ENCODE measurements at regions not wholly inside any gene's neighbourhood (a gene's known extent, or its start where the extent isn't known, plus 50 kb on each side); places are given as distances from the start of the nearest gene placed in this dataset.

DNA sequence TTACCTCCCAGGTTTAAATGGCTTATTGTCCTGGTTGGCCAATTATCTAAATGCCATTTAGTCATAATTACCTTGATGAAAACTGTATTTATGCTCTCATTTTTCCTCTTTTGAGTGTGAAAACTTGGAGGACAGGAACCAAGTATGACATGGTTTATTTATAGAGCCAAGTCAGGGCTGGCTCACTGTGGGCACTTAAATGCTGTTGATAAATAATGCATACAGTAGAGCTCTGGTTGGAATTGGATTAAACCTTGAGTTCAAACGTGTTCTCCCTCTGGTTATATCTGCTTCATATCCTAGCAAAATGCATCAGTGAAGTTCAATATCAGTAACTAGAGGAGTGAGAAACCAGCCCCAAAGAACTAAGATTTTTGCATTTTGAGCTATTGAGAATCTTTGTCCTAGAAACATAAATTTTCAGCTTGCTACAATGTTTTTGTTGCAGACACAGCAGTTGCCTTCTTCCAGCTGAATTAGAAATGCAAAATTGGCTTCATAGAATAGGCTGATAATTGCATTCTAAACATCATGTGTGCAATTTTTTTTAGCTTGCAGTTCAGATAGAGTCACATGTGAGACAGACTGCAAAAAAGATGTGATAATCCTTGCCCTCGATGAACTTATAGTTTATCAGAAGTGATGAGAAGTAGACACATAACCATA is 255.8 kb downstream of the BTBD3 start:
- H3K36me3 Mint-ChIP-seq = peaks cover 2% of the 10 kb centered on the region
- no peaks in the 10 kb centered on the region for H3K4me1 Mint-ChIP-seq

GRCh38 chr20:12175538-12175937 is 257.8 kb downstream of the BTBD3 start:
- Mint-ChIP-seq H3K9me3 (peaks cover 15% of the 10 kb centered on the region), H3K27me3 (no peaks in the 10 kb centered on the region), H3K27ac (no peak overlapping the region), H3K36me3 (peaks cover 2% of the 10 kb centered on the region), H3K4me3 (no peak overlapping the region), H3K4me1 (no peaks in the 10 kb centered on the region)

More for the DNA sequence above, 255.8 kb downstream of the BTBD3 start:
- no peaks in the 10 kb centered on the region for H3K27me3 Mint-ChIP-seq
- no peak overlapping the region for H3K4me3 Mint-ChIP-seq
- no peak overlapping the region for H3K27ac Mint-ChIP-seq
- peaks cover 20% of the 10 kb centered on the region for H3K9me3 Mint-ChIP-seq

- no peaks in the 10 kb centered on the region for H3K36me3 Mint-ChIP-seq
- no peak overlapping the region for H3K4me3 Mint-ChIP-seq
- no peaks in the 10 kb centered on the region for H3K27me3 Mint-ChIP-seq
- peaks cover 10% of the 10 kb centered on the region for H3K9me3 Mint-ChIP-seq
- no peaks in the 10 kb centered on the region for H3K4me1 Mint-ChIP-seq
- H3K27ac Mint-ChIP-seq = no peak overlapping the region
These were observed 260.1 kb downstream of the BTBD3 start for GRCh38 chr20:12177657-12178293.

DNA sequence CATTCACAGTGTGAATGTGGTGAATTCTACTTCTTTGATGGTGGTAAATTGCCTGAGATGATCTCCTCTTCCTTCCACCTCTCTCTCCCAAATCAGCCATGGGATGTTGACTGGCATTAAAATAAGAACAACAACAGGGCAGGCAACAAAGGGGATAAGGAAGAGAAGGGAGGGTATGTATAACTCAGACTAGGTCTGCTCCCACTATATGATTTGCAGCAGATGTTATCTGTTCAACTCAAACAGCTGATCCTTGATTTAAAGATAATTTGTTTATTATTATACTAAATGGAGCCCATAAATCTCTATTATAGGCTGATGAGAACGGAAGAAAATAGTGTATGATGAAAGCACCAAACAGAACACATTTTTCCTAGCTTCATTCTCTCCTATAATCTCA is 262.0 kb downstream of the BTBD3 start:
- Mint-ChIP-seq H3K4me3 (no peak overlapping the region), H3K9me3 (peaks cover 13% of the 10 kb centered on the region), H3K36me3 (no peaks in the 10 kb centered on the region), H3K27me3 (no peaks in the 10 kb centered on the region), H3K4me1 (no peaks in the 10 kb centered on the region), H3K27ac (no peak overlapping the region)

GRCh38 chr20:12180107-12180661 is 262.5 kb downstream of the BTBD3 start:
- Mint-ChIP-seq H3K9me3 (peaks cover 9% of the 10 kb centered on the region), H3K27ac (no peak overlapping the region), H3K4me1 (no peaks in the 10 kb centered on the region), H3K27me3 (no peaks in the 10 kb centered on the region), H3K4me3 (no peak overlapping the region), H3K36me3 (no peaks in the 10 kb centered on the region)

DNA sequence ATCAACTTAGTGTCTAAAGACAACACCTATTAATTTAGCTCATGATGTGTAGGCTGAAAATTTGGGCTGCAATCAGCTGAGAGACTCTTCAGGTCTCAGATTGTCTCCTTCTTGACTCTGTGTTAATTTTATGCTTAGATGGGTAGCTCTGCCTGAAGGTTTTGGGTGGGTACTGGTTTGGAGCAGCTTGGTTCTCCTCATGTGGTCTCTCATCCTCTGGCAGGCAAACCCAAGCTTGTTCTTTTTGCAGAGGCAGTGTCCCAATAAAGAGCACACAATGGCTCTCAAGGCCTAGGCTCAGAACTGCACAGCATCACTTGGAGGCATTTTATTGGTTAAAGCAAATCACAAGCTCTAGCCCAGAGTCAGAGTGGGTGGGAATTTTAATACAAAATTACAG is 280.6 kb downstream of the BTBD3 start:
- Mint-ChIP-seq H3K27me3 (no peaks in the 10 kb centered on the region), H3K36me3 (no peaks in the 10 kb centered on the region), H3K4me3 (no peak overlapping the region), H3K4me1 (no peaks in the 10 kb centered on the region), H3K27ac (no peak overlapping the region), H3K9me3 (no peaks in the 10 kb centered on the region)

DNA sequence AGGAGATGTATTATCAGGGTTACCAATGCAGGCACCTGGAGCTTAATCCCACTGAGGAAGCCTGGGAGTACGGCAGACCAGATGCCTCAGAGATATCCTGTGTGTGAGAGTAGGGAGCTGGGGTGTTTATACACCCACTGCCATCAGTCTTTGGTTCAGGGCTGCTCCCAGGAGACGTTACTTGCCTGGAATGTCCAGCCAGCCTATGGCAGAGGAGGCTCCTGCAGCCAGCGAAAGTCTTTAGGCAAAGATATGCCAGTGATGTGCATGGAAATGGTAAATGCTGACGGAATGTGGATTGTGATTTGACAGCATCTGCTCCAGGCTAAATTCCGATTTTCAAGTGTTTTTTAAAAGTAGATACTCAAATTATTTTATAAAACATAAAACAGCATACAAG is 282.0 kb downstream of the BTBD3 start:
- Mint-ChIP-seq H3K36me3 (no peaks in the 10 kb centered on the region), H3K27me3 (no peaks in the 10 kb centered on the region), H3K27ac (no peak overlapping the region), H3K4me1 (no peaks in the 10 kb centered on the region), H3K4me3 (no peak overlapping the region), H3K9me3 (no peaks in the 10 kb centered on the region)

DNA sequence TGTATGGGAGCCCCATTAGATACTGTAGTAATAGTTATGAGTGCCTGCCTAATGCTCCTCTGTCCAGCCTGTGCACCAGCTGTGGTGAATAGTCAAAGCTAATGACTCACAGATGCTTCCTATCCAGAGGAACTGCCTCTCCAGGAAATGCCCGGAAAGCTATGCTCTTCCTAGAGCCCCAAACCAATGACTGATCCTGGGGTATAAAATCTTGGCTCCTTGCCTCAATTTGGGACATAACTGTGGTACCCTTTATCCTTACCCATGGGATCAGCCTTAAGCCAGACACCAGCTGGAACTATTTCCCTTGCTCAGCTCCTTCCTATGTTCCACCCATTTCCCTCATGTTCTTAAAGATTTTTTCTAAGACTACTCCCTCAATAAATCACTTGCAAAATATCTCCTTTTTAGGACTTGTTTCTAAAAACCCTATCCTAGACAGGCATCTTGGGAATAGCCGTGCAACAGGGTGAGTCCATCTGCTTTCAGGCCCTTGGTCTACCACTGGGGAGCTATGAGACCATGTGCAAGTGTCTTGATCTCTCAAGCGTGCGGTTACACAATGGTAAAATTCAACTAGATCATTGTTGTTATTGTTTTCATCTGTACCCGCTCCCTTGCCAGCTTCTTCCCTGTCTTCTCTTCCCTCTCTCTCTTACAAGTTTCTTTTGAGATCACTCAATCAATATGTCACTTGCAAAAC is 283.7 kb downstream of the BTBD3 start:
- no peaks in the 10 kb centered on the region for H3K36me3 Mint-ChIP-seq
- H3K4me3 Mint-ChIP-seq = no peak overlapping the region

DNA sequence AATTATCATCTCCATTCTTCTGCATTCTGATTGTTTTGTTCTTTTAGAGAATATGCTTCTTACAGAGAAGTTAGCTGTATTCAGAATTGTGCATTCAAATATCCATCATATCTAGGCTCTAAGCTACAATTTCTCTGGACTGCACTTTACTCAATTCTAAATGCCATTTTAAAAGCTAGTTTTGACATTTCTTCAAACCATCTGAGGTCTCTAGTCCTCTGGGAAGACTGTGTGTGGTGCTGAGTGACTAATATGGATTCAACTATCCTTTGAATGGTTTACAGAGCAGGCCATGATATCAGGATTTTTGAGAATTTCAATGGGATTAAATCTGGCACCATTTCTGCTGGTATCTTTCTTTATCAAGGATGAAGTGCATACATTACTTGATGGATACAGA is 285.7 kb downstream of the BTBD3 start:
- Mint-ChIP-seq H3K27me3 (no peaks in the 10 kb centered on the region), H3K36me3 (no peaks in the 10 kb centered on the region), H3K4me3 (no peak overlapping the region), H3K27ac (no peak overlapping the region), H3K9me3 (peaks cover 4% of the 10 kb centered on the region), H3K4me1 (no peaks in the 10 kb centered on the region)

More for the DNA sequence above, 283.7 kb downstream of the BTBD3 start:
- no peak overlapping the region for H3K27ac Mint-ChIP-seq
- peaks cover 4% of the 10 kb centered on the region for H3K9me3 Mint-ChIP-seq
- no peaks in the 10 kb centered on the region for H3K4me1 Mint-ChIP-seq
- H3K27me3 Mint-ChIP-seq = no peaks in the 10 kb centered on the region

GRCh38 chr20:12203981-12204380 is 286.3 kb downstream of the BTBD3 start:
- H3K9me3 Mint-ChIP-seq = peaks cover 4% of the 10 kb centered on the region
- no peak overlapping the region for H3K4me3 Mint-ChIP-seq
- no peak overlapping the region for H3K27ac Mint-ChIP-seq
- no peaks in the 10 kb centered on the region for H3K27me3 Mint-ChIP-seq
- H3K36me3 Mint-ChIP-seq = no peaks in the 10 kb centered on the region
- H3K4me1 Mint-ChIP-seq = no peaks in the 10 kb centered on the region

GRCh38 chr20:12207875-12208274 is 290.2 kb downstream of the BTBD3 start:
- Mint-ChIP-seq H3K27ac (no peak overlapping the region), H3K27me3 (no peaks in the 10 kb centered on the region), H3K4me3 (no peak overlapping the region), H3K36me3 (no peaks in the 10 kb centered on the region), H3K9me3 (peaks cover 4% of the 10 kb centered on the region), H3K4me1 (no peaks in the 10 kb centered on the region)

DNA sequence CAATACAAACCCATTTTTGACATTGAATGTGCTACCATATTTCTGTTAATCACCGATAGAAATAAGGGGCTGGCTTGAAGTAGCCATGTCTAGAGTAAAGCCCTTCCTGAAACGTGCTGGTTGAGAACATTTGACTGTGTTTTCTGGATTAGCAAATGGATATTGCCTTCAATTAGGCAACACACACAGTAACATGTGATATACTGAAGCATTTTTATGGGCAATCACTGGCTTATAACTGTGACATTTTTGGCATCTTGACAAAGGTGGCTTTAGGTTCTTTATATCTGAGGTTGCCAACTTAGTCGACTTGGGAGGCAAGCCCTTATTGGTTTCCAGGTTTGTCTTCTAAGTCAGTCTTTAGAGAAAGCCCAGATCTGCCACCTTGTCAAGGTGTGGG is 292.9 kb downstream of the BTBD3 start:
- H3K4me1 Mint-ChIP-seq = no peaks in the 10 kb centered on the region
- H3K27ac Mint-ChIP-seq = no peak overlapping the region
- no peak overlapping the region for H3K4me3 Mint-ChIP-seq
- H3K36me3 Mint-ChIP-seq = no peaks in the 10 kb centered on the region
- peaks cover 4% of the 10 kb centered on the region for H3K9me3 Mint-ChIP-seq
- H3K27me3 Mint-ChIP-seq = no peaks in the 10 kb centered on the region

GRCh38 chr20:12211361-12211760 is 293.7 kb downstream of the BTBD3 start:
- Mint-ChIP-seq H3K27ac (no peak overlapping the region), H3K36me3 (no peaks in the 10 kb centered on the region), H3K9me3 (no peaks in the 10 kb centered on the region), H3K4me3 (no peak overlapping the region), H3K27me3 (no peaks in the 10 kb centered on the region), H3K4me1 (no peaks in the 10 kb centered on the region)

GRCh38 chr20:12217382-12217781 is 299.7 kb downstream of the BTBD3 start:
- H3K36me3 Mint-ChIP-seq = no peaks in the 10 kb centered on the region

DNA sequence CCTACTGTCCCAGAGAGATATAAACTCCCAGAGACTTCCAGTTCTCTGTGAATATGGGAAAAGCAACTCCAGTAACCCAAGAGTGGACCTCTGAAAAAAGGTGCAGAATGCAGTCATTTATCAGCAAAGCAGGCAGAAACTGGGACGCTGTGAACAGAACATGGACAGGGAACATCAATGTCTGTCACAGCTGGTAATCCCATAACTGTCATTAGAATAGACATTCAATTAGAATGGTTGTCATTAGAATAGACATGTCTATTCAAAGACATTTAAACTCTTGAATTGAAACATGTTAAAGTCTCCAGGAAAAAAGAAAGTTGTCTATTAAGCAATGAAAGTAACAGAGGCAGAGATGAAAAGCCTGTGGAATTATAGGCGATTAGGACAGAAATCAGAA is 302.1 kb downstream of the BTBD3 start:
- H3K36me3 Mint-ChIP-seq = no peaks in the 10 kb centered on the region
- H3K4me1 Mint-ChIP-seq = no peaks in the 10 kb centered on the region
- H3K9me3 Mint-ChIP-seq = no peaks in the 10 kb centered on the region
- H3K4me3 Mint-ChIP-seq = no peak overlapping the region
- no peaks in the 10 kb centered on the region for H3K27me3 Mint-ChIP-seq
- H3K27ac Mint-ChIP-seq = no peak overlapping the region

More at GRCh38 chr20:12217382-12217781, 299.7 kb downstream of the BTBD3 start:
- H3K27me3 Mint-ChIP-seq = no peaks in the 10 kb centered on the region
- no peak overlapping the region for H3K27ac Mint-ChIP-seq
- no peaks in the 10 kb centered on the region for H3K9me3 Mint-ChIP-seq
- no peak overlapping the region for H3K4me3 Mint-ChIP-seq
- H3K4me1 Mint-ChIP-seq = no peaks in the 10 kb centered on the region

GRCh38 chr20:12223057-12223456 is 305.4 kb downstream of the BTBD3 start:
- no peaks in the 10 kb centered on the region for H3K36me3 Mint-ChIP-seq
- H3K27me3 Mint-ChIP-seq = no peaks in the 10 kb centered on the region
- no peaks in the 10 kb centered on the region for H3K9me3 Mint-ChIP-seq
- no peak overlapping the region for H3K4me3 Mint-ChIP-seq
- no peak overlapping the region for H3K27ac Mint-ChIP-seq
- no peaks in the 10 kb centered on the region for H3K4me1 Mint-ChIP-seq

All from activated naive CD4-positive, alpha-beta T cell treated with anti-CD3 and anti-CD28 coated beads, Interleukin-2, amount 50 U/mL, for 24 hours (primary cell).